MM.1S (cell line): ENCODE measurements at regions not wholly inside any gene's neighbourhood (a gene's known extent, or its start where the extent isn't known, plus 50 kb on each side); places are given as distances from the start of the nearest gene placed in this dataset.

Experiments
- DNase-seq: peaks from one replicate; pipeline ENCODE4 v3.0.0-alpha.2; 2015
- H2AFZ ChIP-seq: fragments of 300-600 bp; sonication (generic); 2 replicates; pipeline ENCODE4 v1.6.0; 2016; ENCODE audit warnings: antibody characterized with exemption, low read length
- H3F3A ChIP-seq: fragments of 300-600 bp; sonication (generic); 2 replicates; pipeline ENCODE4 v1.6.1; 2016; ENCODE audit warnings: mild to moderate bottlenecking, antibody characterized with exemption, low read length, moderate library complexity, mixed read lengths; ENCODE audit not compliant: insufficient read depth
- H3K27ac ChIP-seq: fragments of 300-600 bp; sonication (generic); 2 replicates; pipeline ENCODE4 v1.5.1; 2016; ENCODE audit warnings: mild to moderate bottlenecking, low read length
- H3K27me3 ChIP-seq: fragments of 300-600 bp; sonication (generic); replicated peaks from 2 replicates; pipeline ENCODE4 v1.6.0; 2016; ENCODE audit warnings: low read length; ENCODE audit not compliant: insufficient read depth
- H3K36me3 ChIP-seq: fragments of 300-600 bp; sonication (generic); replicated peaks from 2 replicates; pipeline ENCODE4 v1.6.1; 2016; ENCODE audit warnings: mild to moderate bottlenecking, low read length, mixed read lengths; ENCODE audit not compliant: insufficient read depth
- H3K4me1 ChIP-seq: fragments of 300-600 bp; sonication (generic); 2 replicates; pipeline ENCODE4 v1.6.1; 2016; ENCODE audit warnings: low read length, mixed read lengths
- H3K4me2 ChIP-seq: fragments of 300-600 bp; sonication (generic); 2 replicates; pipeline ENCODE4 v1.6.0; 2016; ENCODE audit warnings: low read depth, low read length
- H3K4me3 ChIP-seq: fragments of 300-600 bp; sonication (generic); 2 replicates; pipeline ENCODE4 v1.5.1; 2016; ENCODE audit warnings: low read length, mixed read lengths
- H3K79me2 ChIP-seq: fragments of 300-600 bp; sonication (generic); 2 replicates; pipeline ENCODE4 v1.6.1; 2016; ENCODE audit warnings: mixed run types, low read length, mixed read lengths
- H3K9ac ChIP-seq: fragments of 300-600 bp; sonication (generic); 2 replicates; pipeline ENCODE4 v1.6.1; 2016; ENCODE audit warnings: low read length, mixed read lengths
- H3K9me2 ChIP-seq: fragments of 300-600 bp; sonication (generic); replicated peaks from 2 replicates; pipeline ENCODE4 v1.6.1; 2016; ENCODE audit warnings: mild to moderate bottlenecking, low read length, mixed read lengths; ENCODE audit not compliant: insufficient read depth
- H3K9me3 ChIP-seq: fragments of 300-600 bp; sonication (generic); replicated peaks from 2 replicates; pipeline ENCODE4 v1.6.1; 2016; ENCODE audit warnings: mild to moderate bottlenecking, low read length, mixed read lengths; ENCODE audit not compliant: insufficient read depth
- H4K20me1 ChIP-seq: fragments of 300-600 bp; sonication (generic); 2 replicates; pipeline ENCODE4 v1.6.1; 2016; ENCODE audit warnings: mild to moderate bottlenecking, low read length, moderate library complexity, mixed read lengths; ENCODE audit not compliant: insufficient read depth
- EZH2 ChIP-seq: fragments of 300-600 bp; sonication (generic); optimal IDR thresholded peaks from 2 replicates; pipeline ENCODE3; 2017; ENCODE audit warnings: low read depth, mild to moderate bottlenecking, antibody characterized with exemption, low read length, mixed read lengths
- EZH2phosphoT487 ChIP-seq: fragments of 300-600 bp; sonication (generic); IDR thresholded peaks from 2 replicates; pipeline ENCODE4 v1.6.1; 2018; ENCODE audit warnings: antibody characterized with exemption, low read length
- TF ChIP-seq, protein P1 (sequence below): fragments of 300-600 bp; sonication (generic); IDR thresholded peaks from 2 replicates; pipeline ENCODE4 v1.5.1; 2016; ENCODE audit warnings: antibody characterized with exemption, low read length, mixed read lengths

DNA sequence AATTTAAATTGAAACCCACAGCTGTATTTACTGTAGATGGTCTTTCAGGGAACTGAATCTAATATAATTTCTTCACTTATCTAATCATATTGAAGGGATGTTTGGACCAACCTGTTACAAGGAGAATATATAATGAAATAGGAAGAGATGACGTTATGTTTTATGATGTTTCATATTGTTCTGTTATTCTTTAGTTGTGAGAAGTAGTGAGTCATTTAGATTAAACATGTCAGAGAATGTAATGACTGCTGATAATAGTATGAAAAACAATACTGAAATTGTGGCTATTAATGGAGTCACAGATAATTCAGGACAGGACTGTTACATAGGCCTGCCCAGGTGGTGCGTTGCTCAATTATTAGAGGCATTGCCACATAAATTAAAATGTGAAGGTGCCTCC is 1993.4 kb downstream of the EFNA5 start:
- H2AFZ ChIP-seq = no peak overlapping the region

DNA sequence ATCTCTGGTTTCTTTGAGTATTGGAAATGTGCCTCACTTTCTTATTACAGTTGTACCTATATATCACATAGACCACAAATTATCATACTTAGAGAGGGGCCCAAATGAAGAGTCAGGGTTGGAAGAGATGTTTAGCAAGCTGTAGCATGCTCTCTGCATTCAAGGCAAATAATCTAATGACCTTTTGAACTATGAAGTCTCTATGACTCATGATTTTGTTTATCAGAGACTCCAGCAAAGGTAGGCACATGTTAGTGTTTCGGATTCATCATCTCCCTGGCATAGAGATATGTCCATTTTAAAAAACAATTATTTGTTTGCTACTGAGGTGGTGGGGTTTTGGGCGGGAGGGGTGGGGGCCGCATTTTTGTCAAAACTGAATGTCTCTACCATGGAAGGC is 2000.1 kb downstream of the EFNA5 start:
- H3K4me1 ChIP-seq = no peaks in the 10 kb centered on the region
- no peak overlapping the region for H2AFZ ChIP-seq
- H3K9me3 ChIP-seq = no peaks in the 10 kb centered on the region
- H3K4me3 ChIP-seq = no peak overlapping the region
- no peak overlapping the region for H3K27ac ChIP-seq
- H3K36me3 ChIP-seq = no peaks in the 10 kb centered on the region
- H3K27me3 ChIP-seq = no peaks in the 10 kb centered on the region
- H3K4me2 ChIP-seq = no peak overlapping the region
- no peak overlapping the region for H3K9ac ChIP-seq
- H3K9me2 ChIP-seq = no peaks in the 10 kb centered on the region
- no peak for DNase-seq
- no peaks in the 10 kb centered on the region for H3K79me2 ChIP-seq
- no peaks in the 10 kb centered on the region for H3F3A ChIP-seq
- TF ChIP-seq EZH2phosphoT487 (no peak), EZH2 (no peak)
- TF ChIP-seq, protein P1, sequence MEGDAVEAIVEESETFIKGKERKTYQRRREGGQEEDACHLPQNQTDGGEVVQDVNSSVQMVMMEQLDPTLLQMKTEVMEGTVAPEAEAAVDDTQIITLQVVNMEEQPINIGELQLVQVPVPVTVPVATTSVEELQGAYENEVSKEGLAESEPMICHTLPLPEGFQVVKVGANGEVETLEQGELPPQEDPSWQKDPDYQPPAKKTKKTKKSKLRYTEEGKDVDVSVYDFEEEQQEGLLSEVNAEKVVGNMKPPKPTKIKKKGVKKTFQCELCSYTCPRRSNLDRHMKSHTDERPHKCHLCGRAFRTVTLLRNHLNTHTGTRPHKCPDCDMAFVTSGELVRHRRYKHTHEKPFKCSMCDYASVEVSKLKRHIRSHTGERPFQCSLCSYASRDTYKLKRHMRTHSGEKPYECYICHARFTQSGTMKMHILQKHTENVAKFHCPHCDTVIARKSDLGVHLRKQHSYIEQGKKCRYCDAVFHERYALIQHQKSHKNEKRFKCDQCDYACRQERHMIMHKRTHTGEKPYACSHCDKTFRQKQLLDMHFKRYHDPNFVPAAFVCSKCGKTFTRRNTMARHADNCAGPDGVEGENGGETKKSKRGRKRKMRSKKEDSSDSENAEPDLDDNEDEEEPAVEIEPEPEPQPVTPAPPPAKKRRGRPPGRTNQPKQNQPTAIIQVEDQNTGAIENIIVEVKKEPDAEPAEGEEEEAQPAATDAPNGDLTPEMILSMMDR = no peak
- no peaks in the 10 kb centered on the region for H4K20me1 ChIP-seq

More for the DNA sequence above, 1993.4 kb downstream of the EFNA5 start:
- Histone ChIP-seq H3K27me3 (no peaks in the 10 kb centered on the region), H4K20me1 (no peaks in the 10 kb centered on the region), H3K36me3 (no peaks in the 10 kb centered on the region), H3F3A (no peaks in the 10 kb centered on the region), H3K4me1 (no peaks in the 10 kb centered on the region), H3K9me2 (no peaks in the 10 kb centered on the region), H3K4me2 (no peak overlapping the region), H3K9me3 (no peaks in the 10 kb centered on the region), H3K79me2 (no peaks in the 10 kb centered on the region), H3K27ac (no peak overlapping the region), H3K4me3 (no peak overlapping the region), H3K9ac (no peak overlapping the region)
- no peak for DNase-seq
- TF ChIP-seq, protein P1 = no peak
- TF ChIP-seq EZH2phosphoT487 (no peak), EZH2 (no peak)

DNA sequence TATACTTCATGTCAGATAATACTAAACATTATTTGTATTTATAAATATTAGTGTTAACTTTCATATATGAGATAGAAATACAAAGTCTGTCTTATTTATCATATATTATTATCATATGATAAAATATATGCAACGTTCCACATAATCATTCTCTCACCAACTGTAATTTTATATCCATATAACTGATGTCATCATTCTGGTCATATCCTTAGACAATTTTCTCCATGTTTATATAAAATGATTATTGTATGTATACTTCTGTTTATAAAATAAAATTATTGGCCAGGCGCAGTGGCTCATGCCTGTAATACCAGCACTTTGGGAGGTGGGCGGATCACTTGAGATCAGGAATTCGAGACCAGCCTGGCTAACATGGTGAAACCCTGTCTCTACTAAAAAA is 2007.1 kb downstream of the EFNA5 start:
- Histone ChIP-seq H3K4me2 (no peak overlapping the region), H3K4me3 (no peak overlapping the region), H3F3A (no peaks in the 10 kb centered on the region), H3K9me3 (no peaks in the 10 kb centered on the region), H3K4me1 (no peaks in the 10 kb centered on the region), H3K9ac (no peak overlapping the region), H3K36me3 (no peaks in the 10 kb centered on the region), H3K79me2 (no peaks in the 10 kb centered on the region), H2AFZ (no peak overlapping the region), H3K27ac (no peak overlapping the region), H4K20me1 (no peaks in the 10 kb centered on the region), H3K9me2 (no peaks in the 10 kb centered on the region), H3K27me3 (no peaks in the 10 kb centered on the region)
- TF ChIP-seq EZH2 = no peak
- no peak for TF ChIP-seq EZH2phosphoT487
- TF ChIP-seq, protein P1 = no peak
- DNase-seq = no peak

DNA sequence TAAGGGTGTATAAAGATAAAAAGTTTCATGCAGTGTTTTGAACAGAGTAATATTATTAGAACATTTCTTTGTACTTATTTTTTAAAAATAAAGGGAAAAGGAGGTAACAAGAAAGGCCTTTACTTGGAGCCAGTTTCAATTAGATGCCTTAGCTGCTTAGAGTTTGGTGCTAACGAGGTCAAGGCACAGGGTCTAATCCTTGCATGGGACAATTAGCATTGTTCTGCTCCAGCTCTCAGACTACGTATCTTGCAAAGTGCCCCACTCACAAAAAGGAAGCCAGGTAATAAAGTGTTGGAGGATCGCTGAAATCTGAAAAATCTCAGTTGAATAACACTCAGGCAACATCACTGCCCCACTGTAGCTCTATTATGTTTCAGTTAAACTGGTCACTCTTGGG is 2011.3 kb downstream of the EFNA5 start:
- no peak overlapping the region for H3K4me2 ChIP-seq
- H3K4me1 ChIP-seq = no peaks in the 10 kb centered on the region
- no peaks in the 10 kb centered on the region for H3F3A ChIP-seq
- no peak overlapping the region for H2AFZ ChIP-seq
- H3K9me2 ChIP-seq = no peaks in the 10 kb centered on the region
- no peak overlapping the region for H3K4me3 ChIP-seq
- no peaks in the 10 kb centered on the region for H3K79me2 ChIP-seq
- no peak for DNase-seq
- no peak overlapping the region for H3K9ac ChIP-seq
- H3K27ac ChIP-seq = no peak overlapping the region
- no peaks in the 10 kb centered on the region for H4K20me1 ChIP-seq
- H3K36me3 ChIP-seq = no peaks in the 10 kb centered on the region
- TF ChIP-seq, protein P1 = no peak
- TF ChIP-seq EZH2 (no peak), EZH2phosphoT487 (no peak)
- no peaks in the 10 kb centered on the region for H3K9me3 ChIP-seq
- no peaks in the 10 kb centered on the region for H3K27me3 ChIP-seq
